CD4-positive, alpha-beta T cell (primary cell): ENCODE measurements at regions not wholly inside any gene's neighbourhood (a gene's known extent, or its start where the extent isn't known, plus 50 kb on each side); places are given as distances from the start of the nearest gene placed in this dataset.

Source experiments
- ATAC-seq: fragments of 200-7000 bp; cut with Tn5 transposase; one replicate; pipeline ENCODE4 v1.10.0; 2022; ENCODE audit warnings: mild to moderate bottlenecking; ENCODE audit not compliant: poor library complexity
- CTCF ChIA-PET: fragments of 350-600 bp; sonication (Branson Sonifier 250); formaldehyde crosslinking; loops from one replicate; lab custom pipeline; 2021; ENCODE audit warnings: antibody characterized with exemption, inconsistent platforms; lab: Charles Lee
- POLR2A ChIA-PET: fragments of 350-600 bp; sonication (Branson Sonifier 250); formaldehyde crosslinking; loops from one replicate; lab custom pipeline; 2021; ENCODE audit warnings: antibody characterized with exemption, inconsistent platforms; lab: Charles Lee
- DNase-seq, 14 experiments: peaks; one replicate each; pipeline ENCODE4 v3.0.0-alpha.2; 2013 to 2020; ENCODE audit warnings: mixed read lengths in 2 of 14
- H3K27ac ChIP-seq, 2 donors: one replicate each; pipeline versions ENCODE4 v1.5.1 to v1.7.0; 2013; ENCODE audit warnings: low read length in 2 of 2, low read depth in 1 of 2, mild to moderate bottlenecking in 1 of 2
- H3K27me3 ChIP-seq, 2 experiments: 1 replicate in 1 of 2; 2 replicates in 1 of 2; pipeline versions ENCODE4 v1.6.1 to v1.7.0; 2013; ENCODE audit warnings: low read length in 2 of 2, control low read depth in 1 of 2, mild to moderate bottlenecking in 1 of 2, moderate library complexity in 1 of 2; ENCODE audit not compliant: insufficient read depth in 2 of 2, control insufficient read depth in 1 of 2
- H3K36me3 ChIP-seq: one replicate; pipeline ENCODE4 v1.6.1; 2013; ENCODE audit warnings: low read length, control low read depth; ENCODE audit not compliant: insufficient read depth
- H3K4me1 ChIP-seq: one replicate; pipeline ENCODE4 v1.6.1; 2013; ENCODE audit warnings: low read length, control low read depth; ENCODE audit not compliant: insufficient read depth
- H3K4me3 ChIP-seq: one replicate; pipeline ENCODE4 v1.5.1; 2013; ENCODE audit warnings: mild to moderate bottlenecking, low read length, moderate library complexity
- H3K9me3 ChIP-seq, 2 experiments: 1 replicate in 1 of 2; 2 replicates in 1 of 2; pipeline versions ENCODE4 v1.6.1 to v1.7.0; 2013; ENCODE audit warnings: low read length in 2 of 2, mild to moderate bottlenecking in 2 of 2, control low read depth in 1 of 2, moderate library complexity in 1 of 2; ENCODE audit not compliant: control insufficient read depth in 1 of 2, insufficient read depth in 1 of 2
- H3K27ac Mint-ChIP-seq: one replicate; pipeline ENCODE4 v1.8.0; 2020; ENCODE audit warnings: mixed read lengths
- H3K27me3 Mint-ChIP-seq: one replicate; pipeline ENCODE4 v1.8.0; 2021; ENCODE audit warnings: mixed read lengths
- H3K36me3 Mint-ChIP-seq: one replicate; pipeline ENCODE4 v1.8.0; 2021; ENCODE audit warnings: low read depth, mixed read lengths
- H3K4me1 Mint-ChIP-seq: one replicate; pipeline ENCODE4 v1.8.0; 2021; ENCODE audit warnings: low read depth, mixed read lengths
- H3K4me3 Mint-ChIP-seq: one replicate; pipeline ENCODE4 v1.8.0; 2020; ENCODE audit warnings: mild to moderate bottlenecking, mixed read lengths
- H3K9me3 Mint-ChIP-seq: one replicate; pipeline ENCODE4 v1.8.0; 2020; ENCODE audit warnings: mixed read lengths
- CTCF ChIP-seq: fragments of 200-600 bp; IDR thresholded peaks from one replicate; pipeline ENCODE4 v1.8.0; 2022; ENCODE audit warnings: antibody characterized with exemption, mild to moderate bottlenecking
- intact Hi-C, 2 experiments: fragments of 100-400 bp; cut with DNase I in 1 of 2; cut with micrococcal nuclease in 1 of 2; formaldehyde crosslinking; loops; one replicate each; pipeline versions ENCODE4 v1.15.1 to v1.9.0; 2023 to 2025; cut with DNase I, micrococcal nuclease

GRCh38 chr4:148834804-148835631, 392.8 kb upstream of the NR3C2 start:
- Histone ChIP-seq H3K4me3 (no peak overlapping the region), H3K9me3 (no peaks in the 10 kb centered on the region), H3K36me3 (no peaks in the 10 kb centered on the region), H3K4me1 (no peaks in the 10 kb centered on the region), H3K27ac (no peak overlapping the region), H3K27me3 (no peaks in the 10 kb centered on the region)
- H3K4me3 Mint-ChIP-seq, result no peak overlapping the region
- peaks cover 14% of the 10 kb centered on the region for H3K27me3 Mint-ChIP-seq
- no peaks in the 10 kb centered on the region for H3K4me1 Mint-ChIP-seq
- intact Hi-C loops, result no loop called here
- peak in 2 of 14 experiments; percentile 3 to 6 for DNase-seq
- H3K9me3 Mint-ChIP-seq, result no peaks in the 10 kb centered on the region
- no peak for ATAC-seq
- ChIA-PET POLR2A (no interaction called here), CTCF (no interaction called here)
- TF ChIP-seq CTCF, result no peak
- no peaks in the 10 kb centered on the region for H3K36me3 Mint-ChIP-seq
- no peak overlapping the region for H3K27ac Mint-ChIP-seq

GRCh38 chr4:148831945-148832344, 389.7 kb upstream of the NR3C2 start:
- ATAC-seq (no peak), DNase-seq (no peak)
- no peak overlapping the region for H3K4me3 Mint-ChIP-seq
- Histone ChIP-seq H3K27me3 (no peaks in the 10 kb centered on the region), H3K9me3 (peaks cover 0 to 4% of the 10 kb centered on the region in 2 experiments), H3K4me3 (no peak overlapping the region), H3K27ac (no peak overlapping the region), H3K36me3 (no peaks in the 10 kb centered on the region), H3K4me1 (no peaks in the 10 kb centered on the region)
- H3K9me3 Mint-ChIP-seq, result no peaks in the 10 kb centered on the region
- intact Hi-C loops, result no loop called here
- H3K27ac Mint-ChIP-seq, result no peak overlapping the region
- H3K27me3 Mint-ChIP-seq, result peaks cover 10% of the 10 kb centered on the region
- H3K4me1 Mint-ChIP-seq, result no peaks in the 10 kb centered on the region
- no peaks in the 10 kb centered on the region for H3K36me3 Mint-ChIP-seq
- ChIA-PET CTCF (no interaction called here), POLR2A (no interaction called here)
- TF ChIP-seq CTCF, result no peak

- no peak overlapping the region for H3K27ac ChIP-seq
- Mint-ChIP-seq H3K4me1 (no peaks in the 10 kb centered on the region), H3K9me3 (no peaks in the 10 kb centered on the region), H3K27me3 (peaks cover 5% of the 10 kb centered on the region), H3K36me3 (no peaks in the 10 kb centered on the region), H3K4me3 (no peak overlapping the region), H3K27ac (no peak overlapping the region)
- H3K9me3 ChIP-seq, result peaks cover 0 to 4% of the 10 kb centered on the region in 2 experiments
- TF ChIP-seq CTCF, result no peak
- CTCF ChIA-PET, result no interaction called here
- H3K27me3 ChIP-seq, result no peaks in the 10 kb centered on the region
- H3K36me3 ChIP-seq, result no peaks in the 10 kb centered on the region
- POLR2A ChIA-PET, result no interaction called here
- ATAC-seq, result no peak
- no peak overlapping the region for H3K4me3 ChIP-seq
- H3K4me1 ChIP-seq, result no peaks in the 10 kb centered on the region
- intact Hi-C loops, result no loop called here
- DNase-seq, result no peak
Measured at GRCh38 chr4:148828291-148828690, 386.1 kb upstream of the NR3C2 start.
